Activated naive CD8-positive, alpha-beta T cell treated with anti-CD3 and anti-CD28 coated beads, Interleukin-2, amount 10 ng/mL, durations not matched to agents 7 days and 5 days (primary cell): ENCODE measurements at regions not wholly inside any gene's neighbourhood (a gene's known extent, or its start where the extent isn't known, plus 50 kb on each side); places are given as distances from the start of the nearest gene placed in this dataset.

Source experiments
- ATAC-seq: fragments of 150-1000 bp; cut with Tn5 transposase; one replicate; pipeline ENCODE4 v1.10.0; 2021; ENCODE audit warnings: low read depth, moderate library complexity
- POLR2A ChIA-PET: fragments of 350-600 bp; sonication (Branson Sonifier 250); formaldehyde crosslinking; loops from one replicate; lab custom pipeline; 2021; ENCODE audit warnings: antibody characterized with exemption; lab: Charles Lee
- DNase-seq: peaks from one replicate; pipeline ENCODE4 v3.0.0; 2021
- H3K27ac Mint-ChIP-seq: one replicate; pipeline ENCODE4 v1.8.0; 2022; ENCODE audit warnings: mild to moderate bottlenecking, mixed read lengths
- H3K27me3 Mint-ChIP-seq: one replicate; pipeline ENCODE4 v1.8.0; 2022; ENCODE audit warnings: mild to moderate bottlenecking, moderate library complexity, mixed read lengths
- H3K36me3 Mint-ChIP-seq: one replicate; pipeline ENCODE4 v1.8.0; 2021; ENCODE audit warnings: mild to moderate bottlenecking, mixed read lengths
- H3K4me1 Mint-ChIP-seq: one replicate; pipeline ENCODE4 v1.8.0; 2021; ENCODE audit warnings: mixed read lengths
- H3K4me3 Mint-ChIP-seq: one replicate; pipeline ENCODE4 v1.8.0; 2022; ENCODE audit warnings: mild to moderate bottlenecking, moderate library complexity, mixed read lengths
- H3K9me3 Mint-ChIP-seq: one replicate; pipeline ENCODE4 v1.8.0; 2021; ENCODE audit warnings: mixed read lengths

- Mint-ChIP-seq H3K4me1 (no peaks in the 10 kb centered on the region), H3K36me3 (no peaks in the 10 kb centered on the region), H3K27ac (no peak overlapping the region), H3K4me3 (no peak overlapping the region), H3K27me3 (no peaks in the 10 kb centered on the region), H3K9me3 (no peaks in the 10 kb centered on the region)
- POLR2A ChIA-PET = no interaction called here
- DNase-seq (no peak), ATAC-seq (no peak)
Measured at GRCh38 chr1:116302281-116302680, 70.8 kb upstream of the ATP1A1 start.

DNA sequence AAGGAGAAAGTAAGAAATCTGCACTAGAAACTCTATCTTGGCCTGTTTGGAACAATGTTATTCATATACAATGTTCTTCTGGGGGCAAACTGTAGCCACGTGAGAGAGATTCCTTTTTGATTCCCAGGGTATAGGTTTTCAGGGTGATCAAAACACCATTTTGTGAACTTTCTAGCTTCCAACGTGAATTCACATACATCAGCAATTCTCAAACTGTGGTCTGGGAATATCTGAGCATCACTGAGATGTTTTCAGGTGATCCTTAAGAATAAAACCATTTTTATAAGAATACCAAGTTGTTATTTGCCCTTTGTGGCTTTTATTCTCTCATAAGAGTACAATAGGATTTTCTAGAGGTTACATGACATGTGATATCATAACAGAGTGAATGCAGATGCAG lies 66.9 kb upstream of the ATP1A1 start:
- Mint-ChIP-seq H3K9me3 (no peaks in the 10 kb centered on the region), H3K4me1 (no peaks in the 10 kb centered on the region), H3K27ac (no peak overlapping the region), H3K27me3 (no peaks in the 10 kb centered on the region), H3K4me3 (no peak overlapping the region), H3K36me3 (no peaks in the 10 kb centered on the region)
- ATAC-seq (no peak), DNase-seq (no peak)
- POLR2A ChIA-PET = no interaction called here

- POLR2A ChIA-PET = no interaction called here
Measured at GRCh38 chr1:116306840-116307442, 66.1 kb upstream of the ATP1A1 start.

GRCh38 chr1:116308276-116308675 lies 64.8 kb upstream of the ATP1A1 start:
- Mint-ChIP-seq H3K27me3 (no peaks in the 10 kb centered on the region), H3K9me3 (no peaks in the 10 kb centered on the region), H3K4me3 (no peak overlapping the region), H3K27ac (no peak overlapping the region), H3K36me3 (no peaks in the 10 kb centered on the region), H3K4me1 (no peaks in the 10 kb centered on the region)
- POLR2A ChIA-PET = no interaction called here
- ATAC-seq (no peak), DNase-seq (no peak)

More at GRCh38 chr1:116306840-116307442, 66.1 kb upstream of the ATP1A1 start:
- ATAC-seq = no peak
- no peak for DNase-seq
- Mint-ChIP-seq H3K27ac (no peak overlapping the region), H3K4me3 (no peak overlapping the region), H3K36me3 (no peaks in the 10 kb centered on the region), H3K4me1 (no peaks in the 10 kb centered on the region), H3K9me3 (no peaks in the 10 kb centered on the region), H3K27me3 (no peaks in the 10 kb centered on the region)

DNA sequence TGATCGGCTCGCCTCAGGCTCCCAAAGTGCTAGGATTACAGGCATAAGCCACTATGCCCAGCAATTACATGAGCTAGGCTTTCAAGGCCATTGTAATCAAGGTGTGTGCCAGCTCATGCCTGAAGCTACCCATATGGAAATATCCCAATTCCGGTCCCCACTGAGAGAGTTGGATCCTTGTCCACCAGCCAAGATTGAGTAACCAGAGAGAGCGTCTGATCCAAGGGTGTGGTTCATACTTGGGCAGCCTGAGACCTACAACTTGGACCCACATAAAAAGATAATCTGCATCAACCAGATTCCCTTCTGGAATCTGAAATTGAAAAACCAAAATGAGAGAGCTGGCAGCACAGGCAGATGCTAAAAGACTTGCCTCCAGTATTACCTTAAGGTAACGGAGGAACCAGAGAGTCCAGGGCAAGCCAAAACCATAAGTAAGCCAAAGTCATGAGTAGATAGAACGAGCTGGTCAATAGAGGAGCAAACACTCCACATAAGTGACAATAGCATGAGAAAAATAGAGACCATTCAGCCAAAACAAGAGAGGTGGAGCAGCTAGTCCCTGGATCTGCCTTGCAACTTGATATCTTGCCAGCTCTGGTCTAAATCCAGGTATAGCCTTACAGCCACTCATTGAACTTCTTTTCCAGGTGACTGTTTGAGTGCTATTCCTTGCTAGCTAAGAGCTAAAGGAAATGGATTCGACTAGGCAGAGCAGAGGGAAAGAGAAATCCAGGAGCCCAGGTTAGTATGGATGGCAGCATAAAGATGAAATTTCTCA lies 63.8 kb upstream of the ATP1A1 start:
- H3K9me3 Mint-ChIP-seq = no peaks in the 10 kb centered on the region
- no peaks in the 10 kb centered on the region for H3K36me3 Mint-ChIP-seq
- H3K27me3 Mint-ChIP-seq = no peaks in the 10 kb centered on the region
- H3K27ac Mint-ChIP-seq = no peak overlapping the region
- H3K4me3 Mint-ChIP-seq = no peak overlapping the region
- ATAC-seq (no peak), DNase-seq (no peak)
- H3K4me1 Mint-ChIP-seq = no peaks in the 10 kb centered on the region
- POLR2A ChIA-PET = no interaction called here

- POLR2A ChIA-PET = no interaction called here
- no peak overlapping the region for H3K27ac Mint-ChIP-seq
- no peaks in the 10 kb centered on the region for H3K4me1 Mint-ChIP-seq
Measured at GRCh38 chr1:116310180-116310579, 62.9 kb upstream of the ATP1A1 start.

GRCh38 chr1:116311193-116311592 lies 61.9 kb upstream of the ATP1A1 start:
- peaks cover 2% of the 10 kb centered on the region for H3K4me1 Mint-ChIP-seq
- POLR2A ChIA-PET = no interaction called here
- no peaks in the 10 kb centered on the region for H3K36me3 Mint-ChIP-seq
- DNase-seq (no peak), ATAC-seq (no peak)
- H3K9me3 Mint-ChIP-seq = no peaks in the 10 kb centered on the region
- no peaks in the 10 kb centered on the region for H3K27me3 Mint-ChIP-seq
- no peak overlapping the region for H3K27ac Mint-ChIP-seq
- H3K4me3 Mint-ChIP-seq = no peak overlapping the region

More at GRCh38 chr1:116310180-116310579, 62.9 kb upstream of the ATP1A1 start:
- no peak for ATAC-seq
- H3K4me3 Mint-ChIP-seq = no peak overlapping the region
- DNase-seq = no peak
- no peaks in the 10 kb centered on the region for H3K9me3 Mint-ChIP-seq
- no peaks in the 10 kb centered on the region for H3K27me3 Mint-ChIP-seq
- H3K36me3 Mint-ChIP-seq = no peaks in the 10 kb centered on the region

DNA sequence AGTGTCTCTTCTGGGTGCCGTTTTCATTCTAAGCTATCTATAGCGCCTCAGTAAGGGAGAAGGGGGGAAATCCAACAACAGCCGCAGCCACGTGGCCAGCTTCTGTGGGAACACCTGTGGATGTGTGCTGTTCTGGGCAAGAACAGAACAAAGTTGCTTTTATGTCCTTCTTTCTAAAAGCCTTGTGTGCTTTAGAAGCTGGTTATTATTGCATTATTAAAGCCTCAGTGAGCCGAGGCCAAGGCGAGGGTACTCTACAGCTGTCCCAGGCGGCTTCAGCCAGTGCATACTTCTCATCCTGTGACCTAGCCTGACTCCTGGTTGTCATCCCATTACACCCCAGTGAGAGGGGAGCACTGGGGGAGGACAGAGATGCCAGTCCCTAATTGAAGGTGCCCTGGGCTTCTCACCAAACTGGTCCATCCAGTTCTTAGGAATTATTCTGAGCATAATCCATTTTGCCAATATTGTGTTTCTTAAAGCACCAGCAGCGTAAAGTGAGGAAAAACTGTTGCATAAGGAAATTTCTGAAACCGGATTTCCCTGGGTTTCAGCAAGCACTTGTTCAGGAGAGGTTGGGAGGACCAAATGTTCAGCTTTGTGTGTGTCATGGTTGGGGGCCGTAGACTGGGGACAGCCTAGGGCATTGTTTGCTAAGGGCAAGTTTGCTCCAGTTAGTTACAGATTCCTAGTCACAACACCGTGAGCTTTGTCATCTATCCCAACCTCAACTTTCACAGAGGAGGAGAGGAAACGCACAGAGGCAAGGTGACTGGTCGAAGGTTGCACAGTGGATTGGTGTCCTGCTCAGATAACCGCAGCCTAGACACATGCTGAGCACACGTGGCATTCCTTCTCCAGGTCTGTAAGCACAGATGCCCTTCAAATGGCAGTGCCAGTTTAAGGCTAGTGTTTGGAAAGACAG lies 61.0 kb upstream of the ATP1A1 start:
- H3K4me3 Mint-ChIP-seq = no peak overlapping the region
- peaks cover 2% of the 10 kb centered on the region for H3K4me1 Mint-ChIP-seq

GRCh38 chr1:116312681-116313069 lies 60.4 kb upstream of the ATP1A1 start:
- H3K27ac Mint-ChIP-seq = no peak overlapping the region
- no peak for ATAC-seq
- no peaks in the 10 kb centered on the region for H3K9me3 Mint-ChIP-seq
- no peaks in the 10 kb centered on the region for H3K36me3 Mint-ChIP-seq
- DNase-seq = no peak
- no peak overlapping the region for H3K4me3 Mint-ChIP-seq
- H3K4me1 Mint-ChIP-seq = peaks cover 2% of the 10 kb centered on the region
- H3K27me3 Mint-ChIP-seq = no peaks in the 10 kb centered on the region
- POLR2A ChIA-PET = interaction anchor here (0.7 kb wide), 1 partner anchor 1704 kb away, joined by 3 read pairs; no protein-coding TSS in a partner anchor

More for the DNA sequence above, 61.0 kb upstream of the ATP1A1 start:
- Mint-ChIP-seq H3K27ac (no peak overlapping the region), H3K27me3 (no peaks in the 10 kb centered on the region), H3K36me3 (no peaks in the 10 kb centered on the region), H3K9me3 (no peaks in the 10 kb centered on the region)
- DNase-seq (no peak), ATAC-seq (no peak)
- POLR2A ChIA-PET = no interaction called here

DNA sequence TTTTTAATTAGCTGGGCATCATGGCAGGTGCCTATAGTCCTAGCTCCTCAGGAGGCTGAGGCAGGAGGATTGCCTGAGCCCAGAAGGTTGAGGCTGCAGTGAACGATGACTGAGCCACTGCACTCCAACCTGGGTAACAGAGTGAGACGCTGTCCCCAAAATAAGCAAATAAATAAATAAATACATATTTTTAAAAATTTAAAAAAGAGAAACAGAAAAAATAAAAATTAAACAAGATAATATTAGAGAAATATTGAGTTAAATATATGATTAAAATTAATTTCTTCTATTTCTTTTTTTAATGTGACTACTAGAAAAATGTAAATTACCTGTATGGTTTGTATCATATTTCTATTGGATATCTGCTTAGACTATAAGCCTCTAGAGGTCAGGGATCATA lies 59.3 kb upstream of the ATP1A1 start:
- POLR2A ChIA-PET = no interaction called here
- DNase-seq = no peak

GRCh38 chr1:116314305-116314919 lies 58.6 kb upstream of the ATP1A1 start:
- Mint-ChIP-seq H3K9me3 (no peaks in the 10 kb centered on the region), H3K27ac (no peak overlapping the region), H3K4me3 (no peak overlapping the region), H3K36me3 (no peaks in the 10 kb centered on the region), H3K4me1 (peaks cover 2% of the 10 kb centered on the region), H3K27me3 (no peaks in the 10 kb centered on the region)
- DNase-seq (no peak), ATAC-seq (no peak)
- POLR2A ChIA-PET = no interaction called here

More for the DNA sequence above, 59.3 kb upstream of the ATP1A1 start:
- H3K36me3 Mint-ChIP-seq = no peaks in the 10 kb centered on the region
- no peak overlapping the region for H3K27ac Mint-ChIP-seq
- ATAC-seq = no peak
- no peak overlapping the region for H3K4me3 Mint-ChIP-seq
- no peaks in the 10 kb centered on the region for H3K27me3 Mint-ChIP-seq
- H3K9me3 Mint-ChIP-seq = no peaks in the 10 kb centered on the region
- H3K4me1 Mint-ChIP-seq = peaks cover 2% of the 10 kb centered on the region

- no peaks in the 10 kb centered on the region for H3K9me3 Mint-ChIP-seq
- H3K4me3 Mint-ChIP-seq = no peak overlapping the region
Measured at GRCh38 chr1:116316373-116316772, 56.7 kb upstream of the ATP1A1 start.

DNA sequence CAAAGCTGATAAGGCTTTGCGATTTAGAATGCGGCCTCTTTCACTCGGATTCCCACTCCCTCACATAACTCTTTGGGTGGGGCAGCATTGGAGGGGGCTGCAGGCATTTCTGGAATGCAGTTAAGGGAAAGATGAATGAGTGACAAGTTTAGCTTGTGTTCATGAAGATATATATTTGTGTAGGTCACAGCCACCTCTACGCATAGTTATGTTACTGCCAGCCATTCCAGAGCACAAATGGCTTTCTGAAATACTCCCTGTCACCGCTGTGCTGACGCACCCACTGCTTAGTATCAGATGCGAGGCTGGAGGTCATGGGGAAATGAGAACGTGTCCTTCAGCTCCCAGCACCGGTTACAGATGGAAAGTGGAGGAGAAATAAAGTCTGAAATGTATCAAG lies 54.1 kb upstream of the ATP1A1 start:
- Mint-ChIP-seq H3K4me1 (peaks cover 22% of the 10 kb centered on the region), H3K4me3 (no peak overlapping the region), H3K27me3 (no peaks in the 10 kb centered on the region), H3K36me3 (no peaks in the 10 kb centered on the region), H3K9me3 (no peaks in the 10 kb centered on the region), H3K27ac (no peak overlapping the region)
- POLR2A ChIA-PET = no interaction called here
- DNase-seq (no peak), ATAC-seq (no peak)

More at GRCh38 chr1:116316373-116316772, 56.7 kb upstream of the ATP1A1 start:
- Mint-ChIP-seq H3K4me1 (peaks cover 5% of the 10 kb centered on the region), H3K27ac (no peak overlapping the region), H3K27me3 (no peaks in the 10 kb centered on the region), H3K36me3 (no peaks in the 10 kb centered on the region)
- no peak for ATAC-seq
- DNase-seq = no peak
- POLR2A ChIA-PET = no interaction called here
